Prostate gland (tissue), 2 donors: ENCODE measurements at regions not wholly inside any gene's neighbourhood (a gene's known extent, or its start where the extent isn't known, plus 50 kb on each side); places are given as distances from the start of the nearest gene placed in this dataset.
A peak's percentile ranks its signal among the peaks of the same experiment; 100 is the strongest.
"Not testable (repeated sequence)": the region's sequence is repeated elsewhere in the genome, so short reads cannot be mapped to it uniquely, and the experiment has no call there.

Source experiments
- DNase-seq: peaks from one replicate; pipeline ENCODE4 v3.0.0-alpha.2; 2019; ENCODE audit warnings: low spot score
- H3K27ac ChIP-seq, 2 donors: fragments of 200-600 bp; sonication (generic); 2 replicates each; pipeline ENCODE4 v1.5.1; 2017 to 2019
- H3K27me3 ChIP-seq: fragments of 200-600 bp; sonication (generic); replicated peaks from 2 replicates; pipeline ENCODE4 v1.5.1; 2019; ENCODE audit not compliant: insufficient read depth
- H3K36me3 ChIP-seq, 2 donors: fragments of 200-600 bp; sonication (generic); 1 replicate in 1 of 2; 2 replicates in 1 of 2; pipeline versions ENCODE4 v1.5.1 to v1.8.1; 2017 to 2019
- H3K4me1 ChIP-seq: fragments of 200-600 bp; sonication (generic); replicated peaks from 2 replicates; pipeline ENCODE4 v1.5.1; 2019
- H3K4me3 ChIP-seq, 2 donors: fragments of 200-600 bp; sonication (generic); 2 replicates each; pipeline ENCODE4 v1.5.1; 2017 to 2019
- H3K9me3 ChIP-seq: fragments of 200-600 bp; sonication (generic); 2 replicates; pipeline ENCODE4 v1.5.1; 2017
- CTCF ChIP-seq, 4 experiments: fragments of 200-600 bp in 2 of 4; fragments of 450-650 bp in 2 of 4; sonication (generic) in 2 of 4; IDR thresholded peaks; 1 replicate in 3 of 4; 2 replicates in 1 of 4; pipeline ENCODE4 v1.5.1; 2016 to 2019; ENCODE audit warnings: antibody characterized with exemption in 4 of 4, mild to moderate bottlenecking in 2 of 4, moderate library complexity in 2 of 4
- POLR2A ChIP-seq: fragments of 450-650 bp; IDR thresholded peaks from one replicate; pipeline ENCODE4 v1.6.1; 2016; ENCODE audit warnings: antibody characterized with exemption, mild to moderate bottlenecking
- POLR2AphosphoS5 ChIP-seq: sonication (generic); formaldehyde crosslinking; IDR thresholded peaks from one replicate; pipeline ENCODE4 v1.6.1; 2017; ENCODE audit warnings: antibody characterized with exemption
- WGBS: methylation state at CpG from one replicate; pipeline ENCODE4 v1.1.5; 2018; 5-methylcytosine and 5-hydroxymethylcytosine counted together
- intact Hi-C: fragments of 100-400 bp; cut with DNase I; formaldehyde crosslinking; loops from one replicate; pipeline ENCODE4 v1.14.2; 2022

GRCh38 chr3:73188707-73189106, 127.2 kb downstream of the EBLN2 start:
- no peak for DNase-seq

GRCh38 chr3:73192036-73192738, 130.7 kb downstream of the EBLN2 start:
- Histone ChIP-seq H3K9me3 (no peaks in the 10 kb centered on the region), H3K4me1 (no peaks in the 10 kb centered on the region), H3K4me3 (no peak overlapping the region), H3K27ac (no peak overlapping the region), H3K36me3 (no peaks in the 10 kb centered on the region), H3K27me3 (no peaks in the 10 kb centered on the region)
- DNase-seq = no peak
- intact Hi-C loops = no loop called here
- WGBS = 83% methylated on average over 7 of the region's 7 CpGs
- peak in 2 of 4 experiments; percentile 5 to 8 for TF ChIP-seq CTCF (IDR thresholded peaks at IDR 0.05)
- no peak for TF ChIP-seq POLR2AphosphoS5
- no peak for TF ChIP-seq POLR2A

More at GRCh38 chr3:73188707-73189106, 127.2 kb downstream of the EBLN2 start:
- H3K4me3 ChIP-seq = no peak overlapping the region
- no peak overlapping the region for H3K27ac ChIP-seq
- intact Hi-C loops = no loop called here
- no peaks in the 10 kb centered on the region for H3K9me3 ChIP-seq
- no peaks in the 10 kb centered on the region for H3K36me3 ChIP-seq
- no peaks in the 10 kb centered on the region for H3K27me3 ChIP-seq
- H3K4me1 ChIP-seq = no peaks in the 10 kb centered on the region
- no peak for TF ChIP-seq POLR2A
- TF ChIP-seq CTCF (IDR thresholded peaks at IDR 0.05) = no peak
- no peak for TF ChIP-seq POLR2AphosphoS5

- WGBS = 94% methylated on average over 5 of the region's 5 CpGs
- H3K9me3 ChIP-seq, H3K27ac ChIP-seq, DNase-seq, H3K27me3 ChIP-seq, H3K36me3 ChIP-seq, H3K4me3 ChIP-seq, intact Hi-C loops, H3K4me1 ChIP-seq: not testable (repeated sequence)
Measured at GRCh38 chr3:73193943-73194342, 132.5 kb downstream of the EBLN2 start.

GRCh38 chr3:73197187-73197586, 135.7 kb downstream of the EBLN2 start:
- no peaks in the 10 kb centered on the region for H3K27me3 ChIP-seq
- 87% methylated on average over 5 of the region's 5 CpGs for WGBS
- intact Hi-C loops = no loop called here
- no peaks in the 10 kb centered on the region for H3K4me1 ChIP-seq
- no peak for DNase-seq
- no peaks in the 10 kb centered on the region for H3K36me3 ChIP-seq
- H3K27ac ChIP-seq = no peak overlapping the region
- no peak overlapping the region for H3K4me3 ChIP-seq
- no peak for TF ChIP-seq POLR2A
- H3K9me3 ChIP-seq = no peaks in the 10 kb centered on the region

- H3K27me3 ChIP-seq = no peaks in the 10 kb centered on the region
- TF ChIP-seq POLR2A (no peak), CTCF (IDR thresholded peaks at IDR 0.05) (no peak), POLR2AphosphoS5 (no peak)
- 82% methylated on average over 2 of the region's 2 CpGs for WGBS
- no peaks in the 10 kb centered on the region for H3K36me3 ChIP-seq
- no peak overlapping the region for H3K27ac ChIP-seq
- no peak overlapping the region for H3K4me3 ChIP-seq
- H3K4me1 ChIP-seq = no peaks in the 10 kb centered on the region
- intact Hi-C loops = no loop called here
- no peaks in the 10 kb centered on the region for H3K9me3 ChIP-seq
- DNase-seq = no peak
Measured at GRCh38 chr3:73203101-73203500, 141.6 kb downstream of the EBLN2 start.

GRCh38 chr3:73203633-73204032, 142.2 kb downstream of the EBLN2 start:
- DNase-seq = no peak
- no peaks in the 10 kb centered on the region for H3K4me1 ChIP-seq
- no peak for TF ChIP-seq POLR2AphosphoS5
- no peak for TF ChIP-seq CTCF (IDR thresholded peaks at IDR 0.05)
- TF ChIP-seq POLR2A = no peak
- H3K27ac ChIP-seq = no peak overlapping the region
- WGBS = 94% methylated on average over 3 of the region's 3 CpGs
- no peaks in the 10 kb centered on the region for H3K27me3 ChIP-seq
- intact Hi-C loops = no loop called here
- no peaks in the 10 kb centered on the region for H3K9me3 ChIP-seq
- no peak overlapping the region for H3K4me3 ChIP-seq
- no peaks in the 10 kb centered on the region for H3K36me3 ChIP-seq
